ENCODE measurements at regions not wholly inside any gene's neighbourhood (a gene's known extent, or its start where the extent isn't known, plus 50 kb on each side); places are given as distances from the start of the nearest gene placed in this dataset.

GRCh38 chr2:156147594-156148330 is 184.8 kb downstream of the NR4A2 start:
- Mint-ChIP-seq H3K4me3 (no peak overlapping the region), H3K9me3 (no peaks in the 10 kb centered on the region), H3K27ac (no peak overlapping the region), H3K27me3 (no peaks in the 10 kb centered on the region), H3K4me1 (ENCODE audit: low read depth) (no peaks in the 10 kb centered on the region), H3K36me3 (ENCODE audit: low read depth) (no peaks in the 10 kb centered on the region)
- intact Hi-C loops (cut with micrococcal nuclease) = no loop called here

- Mint-ChIP-seq H3K9me3 (no peaks in the 10 kb centered on the region), H3K27me3 (no peaks in the 10 kb centered on the region), H3K27ac (no peak overlapping the region), H3K4me3 (no peak overlapping the region), H3K4me1 (ENCODE audit: low read depth) (no peaks in the 10 kb centered on the region), H3K36me3 (ENCODE audit: low read depth) (no peaks in the 10 kb centered on the region)
- intact Hi-C loops (cut with micrococcal nuclease) = no loop called here
Measured at GRCh38 chr2:156145976-156146375, 186.5 kb downstream of the NR4A2 start.

- no peaks in the 10 kb centered on the region for H3K27me3 Mint-ChIP-seq
- intact Hi-C loops (cut with micrococcal nuclease) = no loop called here
- H3K36me3 Mint-ChIP-seq (ENCODE audit: low read depth) = no peaks in the 10 kb centered on the region
- H3K9me3 Mint-ChIP-seq = no peaks in the 10 kb centered on the region
- H3K27ac Mint-ChIP-seq = no peak overlapping the region
- no peaks in the 10 kb centered on the region for H3K4me1 Mint-ChIP-seq (ENCODE audit: low read depth)
- no peak overlapping the region for H3K4me3 Mint-ChIP-seq
Measured at GRCh38 chr2:156145469-156145868, 187.1 kb downstream of the NR4A2 start.

- Mint-ChIP-seq H3K4me1 (ENCODE audit: low read depth) (no peaks in the 10 kb centered on the region), H3K36me3 (ENCODE audit: low read depth) (no peaks in the 10 kb centered on the region)
Measured at GRCh38 chr2:156136566-156136965, 196.0 kb downstream of the NR4A2 start.

GRCh38 chr2:156134887-156135286 is 197.6 kb downstream of the NR4A2 start:
- intact Hi-C loops (cut with micrococcal nuclease) = no loop called here
- no peaks in the 10 kb centered on the region for H3K27me3 Mint-ChIP-seq
- no peaks in the 10 kb centered on the region for H3K4me1 Mint-ChIP-seq (ENCODE audit: low read depth)
- no peak overlapping the region for H3K4me3 Mint-ChIP-seq
- no peaks in the 10 kb centered on the region for H3K9me3 Mint-ChIP-seq
- no peak overlapping the region for H3K27ac Mint-ChIP-seq
- no peaks in the 10 kb centered on the region for H3K36me3 Mint-ChIP-seq (ENCODE audit: low read depth)

More at GRCh38 chr2:156136566-156136965, 196.0 kb downstream of the NR4A2 start:
- no peak overlapping the region for H3K4me3 Mint-ChIP-seq
- H3K27me3 Mint-ChIP-seq = no peaks in the 10 kb centered on the region
- no peaks in the 10 kb centered on the region for H3K9me3 Mint-ChIP-seq
- H3K27ac Mint-ChIP-seq = no peak overlapping the region
- intact Hi-C loops (cut with micrococcal nuclease) = no loop called here

- no peaks in the 10 kb centered on the region for H3K9me3 Mint-ChIP-seq
- H3K4me3 Mint-ChIP-seq = no peak overlapping the region
Measured at GRCh38 chr2:156132941-156133340, 199.6 kb downstream of the NR4A2 start.

GRCh38 chr2:156132130-156132529 is 200.4 kb downstream of the NR4A2 start:
- intact Hi-C loops (cut with micrococcal nuclease) = no loop called here
- Mint-ChIP-seq H3K27me3 (no peaks in the 10 kb centered on the region), H3K4me1 (ENCODE audit: low read depth) (no peaks in the 10 kb centered on the region), H3K9me3 (no peaks in the 10 kb centered on the region), H3K4me3 (no peak overlapping the region), H3K27ac (no peak overlapping the region), H3K36me3 (ENCODE audit: low read depth) (no peaks in the 10 kb centered on the region)

More at GRCh38 chr2:156132941-156133340, 199.6 kb downstream of the NR4A2 start:
- H3K36me3 Mint-ChIP-seq (ENCODE audit: low read depth) = no peaks in the 10 kb centered on the region
- H3K4me1 Mint-ChIP-seq (ENCODE audit: low read depth) = no peaks in the 10 kb centered on the region
- intact Hi-C loops (cut with micrococcal nuclease) = no loop called here
- H3K27me3 Mint-ChIP-seq = no peaks in the 10 kb centered on the region
- H3K27ac Mint-ChIP-seq = no peak overlapping the region

- no peaks in the 10 kb centered on the region for H3K36me3 Mint-ChIP-seq (ENCODE audit: low read depth)
- H3K9me3 Mint-ChIP-seq = no peaks in the 10 kb centered on the region
- no peak overlapping the region for H3K27ac Mint-ChIP-seq
- no peak overlapping the region for H3K4me3 Mint-ChIP-seq
- H3K27me3 Mint-ChIP-seq = no peaks in the 10 kb centered on the region
- H3K4me1 Mint-ChIP-seq (ENCODE audit: low read depth) = no peaks in the 10 kb centered on the region
- intact Hi-C loops (cut with micrococcal nuclease) = no loop called here
Measured at GRCh38 chr2:156129227-156129626, 203.3 kb downstream of the NR4A2 start.

- H3K27ac Mint-ChIP-seq = no peak overlapping the region
- no peaks in the 10 kb centered on the region for H3K4me1 Mint-ChIP-seq (ENCODE audit: low read depth)
- H3K27me3 Mint-ChIP-seq = no peaks in the 10 kb centered on the region
- no peak overlapping the region for H3K4me3 Mint-ChIP-seq
- intact Hi-C loops (cut with micrococcal nuclease) = no loop called here
- no peaks in the 10 kb centered on the region for H3K36me3 Mint-ChIP-seq (ENCODE audit: low read depth)
- peaks cover 13% of the 10 kb centered on the region for H3K9me3 Mint-ChIP-seq
Measured at GRCh38 chr2:156125018-156125417, 207.5 kb downstream of the NR4A2 start.

- Mint-ChIP-seq H3K27ac (no peak overlapping the region), H3K4me3 (no peak overlapping the region), H3K27me3 (no peaks in the 10 kb centered on the region), H3K4me1 (ENCODE audit: low read depth) (no peaks in the 10 kb centered on the region), H3K9me3 (peaks cover 13% of the 10 kb centered on the region), H3K36me3 (ENCODE audit: low read depth) (no peaks in the 10 kb centered on the region)
- intact Hi-C loops (cut with micrococcal nuclease) = no loop called here
Measured at GRCh38 chr2:156124458-156124857, 208.1 kb downstream of the NR4A2 start.

GRCh38 chr2:156118753-156119416 is 213.6 kb downstream of the NR4A2 start:
- Mint-ChIP-seq H3K27me3 (no peaks in the 10 kb centered on the region), H3K36me3 (ENCODE audit: low read depth) (no peaks in the 10 kb centered on the region), H3K27ac (no peak overlapping the region), H3K4me1 (ENCODE audit: low read depth) (no peaks in the 10 kb centered on the region), H3K9me3 (peaks cover 22% of the 10 kb centered on the region), H3K4me3 (no peak overlapping the region)
- intact Hi-C loops (cut with micrococcal nuclease) = no loop called here

GRCh38 chr2:156116113-156116512 is 216.4 kb downstream of the NR4A2 start:
- intact Hi-C loops (cut with micrococcal nuclease) = no loop called here
- Mint-ChIP-seq H3K4me3 (no peak overlapping the region), H3K36me3 (ENCODE audit: low read depth) (no peaks in the 10 kb centered on the region), H3K27ac (no peak overlapping the region), H3K4me1 (ENCODE audit: low read depth) (no peaks in the 10 kb centered on the region), H3K9me3 (peaks cover 18% of the 10 kb centered on the region), H3K27me3 (no peaks in the 10 kb centered on the region)

GRCh38 chr2:156115338-156115737 is 217.2 kb downstream of the NR4A2 start:
- intact Hi-C loops (cut with micrococcal nuclease) = no loop called here
- Mint-ChIP-seq H3K9me3 (peaks cover 10% of the 10 kb centered on the region), H3K27me3 (no peaks in the 10 kb centered on the region), H3K36me3 (ENCODE audit: low read depth) (no peaks in the 10 kb centered on the region), H3K27ac (no peak overlapping the region), H3K4me3 (no peak overlapping the region), H3K4me1 (ENCODE audit: low read depth) (no peaks in the 10 kb centered on the region)

GRCh38 chr2:156112323-156112722 is 220.2 kb downstream of the NR4A2 start:
- intact Hi-C loops (cut with micrococcal nuclease) = no loop called here
- no peaks in the 10 kb centered on the region for H3K9me3 Mint-ChIP-seq
- no peaks in the 10 kb centered on the region for H3K4me1 Mint-ChIP-seq (ENCODE audit: low read depth)
- no peak overlapping the region for H3K27ac Mint-ChIP-seq
- no peak overlapping the region for H3K4me3 Mint-ChIP-seq
- H3K27me3 Mint-ChIP-seq = no peaks in the 10 kb centered on the region
- H3K36me3 Mint-ChIP-seq (ENCODE audit: low read depth) = no peaks in the 10 kb centered on the region

GRCh38 chr2:156110890-156111289 is 221.6 kb downstream of the NR4A2 start:
- Mint-ChIP-seq H3K4me1 (ENCODE audit: low read depth) (no peaks in the 10 kb centered on the region), H3K4me3 (no peak overlapping the region), H3K36me3 (ENCODE audit: low read depth) (no peaks in the 10 kb centered on the region), H3K27me3 (no peaks in the 10 kb centered on the region), H3K27ac (no peak overlapping the region), H3K9me3 (no peaks in the 10 kb centered on the region)
- intact Hi-C loops (cut with micrococcal nuclease) = no loop called here

Data from dendritic cell treated with granulocyte-macrophage colony-stimulating factor and Interleukin-4, amounts not matched to agents 40 ng/mL and 50 ng/mL, for 4 days (primary cell).